Fibroblast of lung (primary cell): ENCODE measurements at regions not wholly inside any gene's neighbourhood (a gene's known extent, or its start where the extent isn't known, plus 50 kb on each side); places are given as distances from the start of the nearest gene placed in this dataset.
"Not testable (repeated sequence)": the region's sequence is repeated elsewhere in the genome, so short reads cannot be mapped to it uniquely, and the experiment has no call there.

Experiments
- DNase-seq, 2 donors: peaks; one replicate each; pipeline versions ENCODE4 v3.0.0 to v3.0.0-alpha.2; 2010; ENCODE audit warnings: low read depth in 2 of 2
- H2AFZ ChIP-seq: 2 replicates; pipeline ENCODE4 v1.5.1; 2012; ENCODE audit warnings: low read length, control low read depth, inconsistent platforms
- H3K27ac ChIP-seq: 2 replicates; pipeline ENCODE4 v1.5.1; 2011; ENCODE audit warnings: low read length, control low read depth; ENCODE audit not compliant: insufficient read depth
- H3K27me3 ChIP-seq: 2 replicates; pipeline ENCODE4 v1.5.1; 2011; ENCODE audit warnings: mild to moderate bottlenecking, low read length; ENCODE audit not compliant: control insufficient read depth, insufficient read depth
- H3K36me3 ChIP-seq: 2 replicates; pipeline ENCODE4 v1.5.1; 2011; ENCODE audit warnings: low read length; ENCODE audit not compliant: control insufficient read depth, insufficient read depth
- H3K4me1 ChIP-seq: 2 replicates; pipeline ENCODE4 v1.5.1; 2011; ENCODE audit warnings: low read length; ENCODE audit not compliant: control insufficient read depth, insufficient read depth; ENCODE audit errors: extremely low read depth
- H3K4me2 ChIP-seq: 2 replicates; pipeline ENCODE4 v1.5.1; 2011; ENCODE audit warnings: low read length, control low read depth; ENCODE audit not compliant: insufficient read depth; ENCODE audit errors: extremely low read depth
- H3K4me3 ChIP-seq, 4 experiments: fragments of 200-600 bp in 1 of 4; sonication (generic) in 1 of 4; replicated peaks in 1 of 4; 2 replicates each; pipeline ENCODE4 v1.5.1; 2011 to 2016; ENCODE audit warnings: low read length in 4 of 4, low read depth in 3 of 4, mild to moderate bottlenecking in 3 of 4, control low read depth in 2 of 4, inconsistent platforms in 1 of 4, mixed read lengths in 1 of 4; ENCODE audit not compliant: insufficient read depth in 1 of 4; ENCODE audit errors: control extremely low read depth in 1 of 4
- H3K79me2 ChIP-seq: 2 replicates; pipeline ENCODE4 v1.5.1; 2012; ENCODE audit warnings: mild to moderate bottlenecking, low read length, inconsistent platforms; ENCODE audit not compliant: control insufficient read depth, insufficient read depth
- H3K9ac ChIP-seq: 2 replicates; pipeline ENCODE4 v1.5.1; 2011; ENCODE audit warnings: mild to moderate bottlenecking, low read length, control low read depth; ENCODE audit not compliant: insufficient read depth
- H3K9me3 ChIP-seq: 2 replicates; pipeline ENCODE4 v1.5.1; 2012; ENCODE audit warnings: low read depth, low read length; ENCODE audit not compliant: control insufficient read depth, insufficient read depth
- H4K20me1 ChIP-seq: 2 replicates; pipeline ENCODE4 v1.5.1; 2011; ENCODE audit warnings: low read length; ENCODE audit not compliant: control insufficient read depth, insufficient read depth; ENCODE audit errors: extremely low read depth

DNA sequence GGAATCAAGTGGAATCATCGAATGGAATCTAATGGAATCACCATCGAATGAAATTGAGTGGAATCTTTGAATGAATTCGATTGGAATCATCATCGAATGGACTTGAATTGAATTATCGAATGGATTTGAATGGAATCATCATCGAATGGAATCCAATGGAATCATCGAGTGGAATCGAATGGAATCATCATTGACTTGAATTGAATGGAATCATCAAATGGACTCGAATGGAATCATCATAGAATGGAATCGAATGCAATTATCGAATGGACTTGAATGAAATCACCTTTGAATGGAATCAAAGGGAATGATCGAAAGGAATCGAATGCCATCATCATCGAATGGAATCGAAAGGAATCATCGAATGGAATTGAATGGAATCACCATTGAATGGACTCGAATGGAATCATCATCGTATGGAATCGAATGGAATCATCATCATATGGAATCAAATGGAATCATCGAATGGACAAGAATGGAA lies 231.6 kb downstream of the SHCBP1 start:
- H3K27ac ChIP-seq, H3K9me3 ChIP-seq, H3K79me2 ChIP-seq, H3K36me3 ChIP-seq, H3K27me3 ChIP-seq, H2AFZ ChIP-seq, H3K9ac ChIP-seq, H3K4me3 ChIP-seq, H3K4me2 ChIP-seq, H4K20me1 ChIP-seq, H3K4me1 ChIP-seq: not testable (repeated sequence)
- DNase-seq = peak; percentile 87 to 92

DNA sequence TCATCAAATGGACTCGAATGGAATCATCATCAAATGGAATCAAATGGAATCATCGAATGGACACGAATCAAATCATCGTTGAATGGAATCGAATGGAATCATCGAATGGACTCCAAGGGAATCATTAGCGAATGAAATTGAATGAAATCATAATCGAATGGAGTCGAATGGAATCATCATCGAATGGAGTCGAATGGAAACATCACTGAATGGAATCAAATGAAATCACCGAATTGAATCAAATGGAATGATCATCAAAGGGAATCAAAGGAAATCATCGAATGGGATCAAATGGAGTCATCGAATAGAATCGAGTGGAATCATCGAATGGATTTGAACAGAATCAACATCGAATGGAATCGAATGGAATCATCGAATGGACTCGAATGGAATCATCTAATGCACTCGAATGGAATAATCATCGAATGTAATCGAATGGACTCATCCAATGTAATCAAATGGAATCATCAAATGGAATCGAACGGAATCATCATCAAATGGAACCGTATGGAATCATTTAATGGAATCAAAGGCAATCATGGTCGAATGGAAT lies 232.2 kb downstream of the SHCBP1 start:
- H3K9ac ChIP-seq, H3K36me3 ChIP-seq, DNase-seq, H3K4me2 ChIP-seq, H4K20me1 ChIP-seq, H3K4me3 ChIP-seq, H3K27ac ChIP-seq, H3K27me3 ChIP-seq, H3K79me2 ChIP-seq, H2AFZ ChIP-seq, H3K4me1 ChIP-seq, H3K9me3 ChIP-seq: not testable (repeated sequence)

DNA sequence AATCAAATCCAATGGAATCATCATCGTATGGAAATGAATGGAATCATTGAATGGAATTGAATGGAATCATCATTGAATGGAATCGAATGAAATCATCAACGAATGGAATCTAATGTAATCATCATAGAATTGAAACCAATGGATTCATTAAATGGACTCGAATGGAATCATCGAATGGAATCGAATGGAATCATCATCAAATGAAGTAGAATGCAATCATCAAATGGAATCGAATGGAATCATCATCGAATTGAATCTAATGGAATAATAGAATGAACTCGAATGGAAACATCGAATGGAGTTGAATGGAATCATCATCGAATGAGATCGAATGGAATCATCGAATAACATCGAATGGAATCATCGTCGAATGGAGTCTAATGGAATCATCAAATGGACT lies 232.8 kb downstream of the SHCBP1 start:
- not testable (repeated sequence) for H3K36me3 ChIP-seq, H2AFZ ChIP-seq, H3K79me2 ChIP-seq, H3K4me1 ChIP-seq, DNase-seq, H3K27me3 ChIP-seq, H3K27ac ChIP-seq, H4K20me1 ChIP-seq, H3K9ac ChIP-seq, H3K4me2 ChIP-seq, H3K4me3 ChIP-seq, H3K9me3 ChIP-seq

DNA sequence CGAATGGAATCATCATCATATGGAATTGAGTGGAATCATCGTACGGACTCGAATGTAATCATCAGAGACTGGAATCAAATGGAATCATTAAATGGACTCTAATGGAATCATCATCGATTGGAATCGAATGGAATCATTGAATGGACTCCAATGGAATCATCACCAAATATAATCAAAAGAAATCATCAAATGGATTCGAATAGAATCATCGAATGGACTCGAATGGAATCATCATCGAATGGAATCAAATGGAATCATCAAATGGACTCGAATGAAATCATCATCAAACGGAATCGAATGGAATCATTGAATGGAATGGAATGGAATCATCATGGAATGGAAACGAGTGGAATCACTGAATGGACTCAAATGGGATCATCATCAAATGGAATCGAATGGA lies 233.5 kb downstream of the SHCBP1 start:
- not testable (repeated sequence) for H2AFZ ChIP-seq, H3K4me3 ChIP-seq, H3K27me3 ChIP-seq, H3K9me3 ChIP-seq, DNase-seq, H4K20me1 ChIP-seq, H3K4me2 ChIP-seq, H3K36me3 ChIP-seq, H3K4me1 ChIP-seq, H3K27ac ChIP-seq, H3K79me2 ChIP-seq, H3K9ac ChIP-seq

DNA sequence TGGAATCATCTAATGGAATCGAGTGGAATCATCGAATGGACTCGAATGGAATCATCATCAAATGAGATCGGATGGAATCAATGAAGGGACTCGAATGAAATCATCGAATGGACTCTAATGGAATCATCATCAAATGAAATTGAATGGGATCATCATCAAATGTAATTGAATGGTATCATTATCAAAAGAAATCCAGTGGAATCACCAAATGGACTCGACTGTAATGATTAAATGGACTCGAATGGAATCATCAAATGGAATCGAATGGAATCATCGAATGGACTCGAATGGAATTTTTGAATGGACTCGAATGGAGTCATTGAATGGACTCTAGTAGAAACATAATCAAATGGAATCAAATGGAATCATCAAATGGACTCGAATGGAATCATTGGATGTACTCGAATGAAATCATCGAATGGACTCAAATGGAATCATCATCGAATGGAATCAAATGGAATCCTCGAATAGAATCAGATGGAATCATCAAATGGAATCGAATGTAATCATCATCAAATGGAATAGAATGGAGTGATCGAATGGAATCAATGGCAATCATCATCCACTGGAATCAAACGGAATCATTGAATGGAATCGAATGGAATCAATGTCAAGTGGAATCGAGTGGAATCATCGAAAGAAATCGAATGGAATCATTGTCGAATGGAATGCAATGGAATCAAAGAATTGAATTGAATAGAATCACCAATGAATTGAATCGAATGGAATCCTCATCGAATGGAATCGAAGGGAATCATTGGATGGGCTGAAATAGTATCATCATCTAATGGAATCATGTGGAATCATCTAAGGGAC lies 234.2 kb downstream of the SHCBP1 start:
- H3K4me1 ChIP-seq, H3K9me3 ChIP-seq, H3K36me3 ChIP-seq, H3K27me3 ChIP-seq, H3K27ac ChIP-seq, H2AFZ ChIP-seq, H3K79me2 ChIP-seq, H3K9ac ChIP-seq, H4K20me1 ChIP-seq, H3K4me3 ChIP-seq, H3K4me2 ChIP-seq: not testable (repeated sequence)
- DNase-seq = peak in 1 of 2 donors; percentile 9

DNA sequence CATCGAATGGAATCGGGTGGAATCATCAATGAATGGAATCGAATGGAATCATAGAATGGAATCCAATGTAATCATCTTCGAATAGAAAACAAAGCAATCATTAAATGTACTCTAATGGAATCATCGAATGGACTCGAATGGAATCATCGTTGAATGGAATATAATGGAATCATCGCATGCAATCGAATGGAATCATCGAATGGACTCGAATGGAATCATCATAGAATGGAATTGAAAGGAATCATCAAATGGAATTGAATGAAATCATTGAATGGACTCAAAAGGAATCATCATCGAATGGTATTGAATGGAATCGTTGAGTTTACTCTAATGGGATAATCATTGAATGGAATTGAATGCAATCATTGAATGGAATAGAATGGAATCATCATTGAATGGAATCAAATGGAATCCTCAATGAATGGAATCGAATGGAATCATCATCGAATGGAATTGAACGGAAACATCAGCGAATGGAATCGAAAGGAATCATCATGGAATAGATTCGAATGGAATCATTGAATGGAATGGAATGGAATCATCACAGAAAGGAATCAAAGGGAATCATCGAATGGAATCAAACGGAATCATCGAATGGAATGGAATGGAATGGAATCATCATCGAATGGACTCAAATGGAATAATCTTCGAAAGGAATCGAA lies 234.9 kb downstream of the SHCBP1 start:
- not testable (repeated sequence) for H3K9me3 ChIP-seq, H3K27ac ChIP-seq, H2AFZ ChIP-seq, H3K79me2 ChIP-seq, H3K9ac ChIP-seq, H3K4me2 ChIP-seq, H3K27me3 ChIP-seq, DNase-seq, H3K4me1 ChIP-seq, H3K4me3 ChIP-seq, H4K20me1 ChIP-seq, H3K36me3 ChIP-seq
